ENCODE measurements at regions not wholly inside any gene's neighbourhood (a gene's known extent, or its start where the extent isn't known, plus 50 kb on each side); places are given as distances from the start of the nearest gene placed in this dataset.

- DNase-seq (ENCODE audit: low read depth, low spot score): no peak
These were observed 151.2 kb upstream of the TNR start for GRCh38 chr1:175894581-175894980.

GRCh38 chr1:175893192-175893591 lies 149.8 kb upstream of the TNR start:
- DNase-seq (ENCODE audit: low read depth, low spot score): no peak

GRCh38 chr1:175892686-175893085 lies 149.3 kb upstream of the TNR start:
- no peak for DNase-seq (ENCODE audit: low read depth, low spot score)

GRCh38 chr1:175891783-175892309 lies 148.5 kb upstream of the TNR start:
- no peak for DNase-seq (ENCODE audit: low read depth, low spot score)

- no peak for DNase-seq (ENCODE audit: low read depth, low spot score)
These were observed 147.6 kb upstream of the TNR start for GRCh38 chr1:175890958-175891357.

- no peak for DNase-seq (ENCODE audit: low read depth, low spot score)
These were observed 146.5 kb upstream of the TNR start for GRCh38 chr1:175889848-175890247.

- DNase-seq (ENCODE audit: low read depth, low spot score): no peak
These were observed 145.6 kb upstream of the TNR start for GRCh38 chr1:175888996-175889395.

GRCh38 chr1:175887981-175888428 lies 144.6 kb upstream of the TNR start:
- peak; percentile 74 for DNase-seq (ENCODE audit: low read depth, low spot score)

GRCh38 chr1:175887521-175887920 lies 144.1 kb upstream of the TNR start:
- no peak for DNase-seq (ENCODE audit: low read depth, low spot score)

- DNase-seq (ENCODE audit: low read depth, low spot score): no peak
These were observed 141.9 kb upstream of the TNR start for GRCh38 chr1:175885326-175885725.

GRCh38 chr1:175884369-175884768 lies 141.0 kb upstream of the TNR start:
- no peak for DNase-seq (ENCODE audit: low read depth, low spot score)

- no peak for DNase-seq (ENCODE audit: low read depth, low spot score)
These were observed 138.8 kb upstream of the TNR start for GRCh38 chr1:175882192-175882591.

GRCh38 chr1:175881246-175881976 lies 138.0 kb upstream of the TNR start:
- no peak for DNase-seq (ENCODE audit: low read depth, low spot score)

- DNase-seq (ENCODE audit: low read depth, low spot score): no peak
These were observed 135.4 kb upstream of the TNR start for GRCh38 chr1:175878775-175879174.

GRCh38 chr1:175877939-175878737 lies 134.7 kb upstream of the TNR start:
- no peak for DNase-seq (ENCODE audit: low read depth, low spot score)

GRCh38 chr1:175875556-175875955 lies 132.2 kb upstream of the TNR start:
- DNase-seq (ENCODE audit: low read depth, low spot score): no peak

- DNase-seq (ENCODE audit: low read depth, low spot score): no peak
These were observed 130.7 kb upstream of the TNR start for GRCh38 chr1:175874081-175874480.

GRCh38 chr1:175873290-175873935 lies 130.0 kb upstream of the TNR start:
- no peak for DNase-seq (ENCODE audit: low read depth, low spot score)

- DNase-seq (ENCODE audit: low read depth, low spot score): no peak
These were observed 129.2 kb upstream of the TNR start for GRCh38 chr1:175872588-175872987.

GRCh38 chr1:175871647-175872046 lies 128.3 kb upstream of the TNR start:
- DNase-seq (ENCODE audit: low read depth, low spot score): no peak

GRCh38 chr1:175870217-175870616 lies 126.8 kb upstream of the TNR start:
- no peak for DNase-seq (ENCODE audit: low read depth, low spot score)

- DNase-seq (ENCODE audit: low read depth, low spot score): no peak
These were observed 123.4 kb upstream of the TNR start for GRCh38 chr1:175866776-175867175.
